ENCODE measurements at regions not wholly inside any gene's neighbourhood (a gene's known extent, or its start where the extent isn't known, plus 50 kb on each side); places are given as distances from the start of the nearest gene placed in this dataset.
A peak's percentile ranks its signal among the peaks of the same experiment; 100 is the strongest.

- DNase-seq = no peak
These were observed 72.5 kb upstream of the SLC38A2 start for GRCh38 chr12:46445093-46445492.

GRCh38 chr12:46443594-46444263 lies 71.2 kb upstream of the SLC38A2 start:
- no peak for DNase-seq

GRCh38 chr12:46442738-46443137 lies 70.2 kb upstream of the SLC38A2 start:
- no peak for DNase-seq

GRCh38 chr12:46442239-46442638 lies 69.7 kb upstream of the SLC38A2 start:
- no peak for DNase-seq

GRCh38 chr12:46439793-46440511 lies 67.4 kb upstream of the SLC38A2 start:
- no peak for DNase-seq

- DNase-seq = no peak
These were observed 66.2 kb upstream of the SLC38A2 start for GRCh38 chr12:46438719-46439319.

GRCh38 chr12:46438256-46438655 lies 65.7 kb upstream of the SLC38A2 start:
- no peak for DNase-seq

GRCh38 chr12:46437469-46437868 lies 64.9 kb upstream of the SLC38A2 start:
- no peak for DNase-seq

GRCh38 chr12:46436747-46437146 lies 64.2 kb upstream of the SLC38A2 start:
- no peak for DNase-seq

- DNase-seq = no peak
These were observed 63.1 kb upstream of the SLC38A2 start for GRCh38 chr12:46435625-46436024.

GRCh38 chr12:46435029-46435428 lies 62.5 kb upstream of the SLC38A2 start:
- no peak for DNase-seq

GRCh38 chr12:46433829-46434228 lies 61.3 kb upstream of the SLC38A2 start:
- DNase-seq = no peak

- no peak for DNase-seq
These were observed 59.8 kb upstream of the SLC38A2 start for GRCh38 chr12:46432325-46432724.

- DNase-seq = peak; percentile 47
These were observed 57.9 kb upstream of the SLC38A2 start for GRCh38 chr12:46430340-46430948.
